DOHH2 (cell line): ENCODE measurements at regions not wholly inside any gene's neighbourhood (a gene's known extent, or its start where the extent isn't known, plus 50 kb on each side); places are given as distances from the start of the nearest gene placed in this dataset.

ENCODE experiments used
- EZH2phosphoT487 ChIP-seq: fragments of 200-600 bp; sonication (generic); IDR thresholded peaks from 2 replicates; pipeline ENCODE4 v1.6.1; 2017; ENCODE audit warnings: borderline replicate concordance, mild to moderate bottlenecking, antibody characterized with exemption, low read length, moderate library complexity, mixed read lengths
- TF ChIP-seq, protein P1 (sequence below): fragments of 200-600 bp; sonication (generic); IDR thresholded peaks from one replicate; pipeline ENCODE4 v1.5.1; 2014; ENCODE audit warnings: antibody characterized with exemption, mild to moderate bottlenecking, low read depth, low read length; ENCODE audit not compliant: poor library complexity, severe bottlenecking

DNA sequence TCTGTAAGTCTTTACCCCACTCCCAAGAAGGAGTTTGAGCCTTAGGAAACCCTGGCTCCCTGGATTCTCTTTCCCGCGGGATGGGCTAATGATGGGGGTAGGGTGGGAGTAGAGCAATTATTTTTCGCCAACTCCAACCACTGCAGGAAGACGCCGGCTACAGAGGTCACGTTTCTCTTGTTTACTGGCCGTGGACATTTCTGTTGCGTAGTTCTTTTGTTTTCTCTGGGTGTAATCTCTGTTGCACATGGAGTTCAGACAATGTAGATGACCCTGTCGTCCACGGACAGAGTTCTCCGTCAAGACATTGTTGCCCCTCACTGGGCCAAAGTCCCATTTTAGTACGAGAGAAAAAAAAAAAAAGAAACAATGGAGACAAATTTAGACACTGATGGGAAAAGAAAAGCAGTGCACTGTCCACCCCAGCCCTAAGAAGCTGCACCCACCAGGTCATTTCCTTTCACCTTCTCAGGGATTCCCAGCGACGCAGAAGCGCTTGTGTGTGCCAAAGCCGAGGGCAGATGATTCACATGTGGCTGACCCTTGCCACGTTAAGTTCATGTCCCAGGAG lies 133.9 kb upstream of the ARGLU1 start:
- TF ChIP-seq, protein P1, sequence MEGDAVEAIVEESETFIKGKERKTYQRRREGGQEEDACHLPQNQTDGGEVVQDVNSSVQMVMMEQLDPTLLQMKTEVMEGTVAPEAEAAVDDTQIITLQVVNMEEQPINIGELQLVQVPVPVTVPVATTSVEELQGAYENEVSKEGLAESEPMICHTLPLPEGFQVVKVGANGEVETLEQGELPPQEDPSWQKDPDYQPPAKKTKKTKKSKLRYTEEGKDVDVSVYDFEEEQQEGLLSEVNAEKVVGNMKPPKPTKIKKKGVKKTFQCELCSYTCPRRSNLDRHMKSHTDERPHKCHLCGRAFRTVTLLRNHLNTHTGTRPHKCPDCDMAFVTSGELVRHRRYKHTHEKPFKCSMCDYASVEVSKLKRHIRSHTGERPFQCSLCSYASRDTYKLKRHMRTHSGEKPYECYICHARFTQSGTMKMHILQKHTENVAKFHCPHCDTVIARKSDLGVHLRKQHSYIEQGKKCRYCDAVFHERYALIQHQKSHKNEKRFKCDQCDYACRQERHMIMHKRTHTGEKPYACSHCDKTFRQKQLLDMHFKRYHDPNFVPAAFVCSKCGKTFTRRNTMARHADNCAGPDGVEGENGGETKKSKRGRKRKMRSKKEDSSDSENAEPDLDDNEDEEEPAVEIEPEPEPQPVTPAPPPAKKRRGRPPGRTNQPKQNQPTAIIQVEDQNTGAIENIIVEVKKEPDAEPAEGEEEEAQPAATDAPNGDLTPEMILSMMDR: no peak
- TF ChIP-seq EZH2phosphoT487: no peak
